ENCODE measurements at regions not wholly inside any gene's neighbourhood (a gene's known extent, or its start where the extent isn't known, plus 50 kb on each side); places are given as distances from the start of the nearest gene placed in this dataset.
"Not testable (repeated sequence)": the region's sequence is repeated elsewhere in the genome, so short reads cannot be mapped to it uniquely, and the experiment has no call there.

DNA sequence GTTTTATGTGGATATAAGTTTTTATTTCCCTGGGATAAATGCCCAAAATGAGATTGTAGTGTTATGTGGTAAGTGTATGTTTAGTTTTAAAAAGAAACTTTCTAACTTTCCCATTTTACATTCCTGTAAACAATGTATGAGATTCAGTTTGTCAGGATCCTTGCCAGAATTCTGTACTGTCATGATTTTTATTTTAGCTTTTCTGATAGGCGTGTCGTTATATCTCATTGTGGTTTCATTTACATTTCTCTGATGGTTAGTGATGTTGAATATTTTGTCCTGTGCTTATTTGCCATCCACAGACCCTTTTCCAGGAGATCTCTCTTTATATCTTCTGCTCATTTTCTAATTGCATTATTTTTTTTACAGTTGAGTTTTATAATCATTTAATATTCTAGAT, 245.6 kb upstream of the CDH2 start:
- H3K4me1 ChIP-seq (ENCODE audit: insufficient read depth, low read length) = no peaks in the 10 kb centered on the region
- H3K23me2 ChIP-seq (ENCODE audit: insufficient read length, low read depth, low read length, poor library complexity, severe bottlenecking) = no peaks in the 10 kb centered on the region
- H3K27ac ChIP-seq (ENCODE audit: insufficient read length, low read depth, low read length) = no peak overlapping the region
- H4K8ac ChIP-seq (replicated peaks; ENCODE audit: insufficient read length, low read depth, low read length) = no peak overlapping the region
- Mint-ChIP-seq H3K36me3 (ENCODE audit: insufficient read depth in 1 of 3, low read depth in 3 of 3) (peaks cover 5 to 43% (median 30%) of the 10 kb centered on the region in 3 experiments), H3K9me3 (peaks cover 25 to 38% of the 10 kb centered on the region in 2 experiments), H3K27me3 (ENCODE audit: low read depth) (no peaks in the 10 kb centered on the region), H3K27ac (peak overlapping the region in 1 of 3 experiments; percentile 81; a peak in 1 of 7 replicates), H3K4me1 (no peaks in the 10 kb centered on the region), H3K4me3 (peak overlapping the region in 1 of 2 experiments; percentile 39; a peak in 2 of 5 replicates)
- H2BK5ac ChIP-seq (ENCODE audit: insufficient read length, low read length) = no peak overlapping the region
- H3K27me3 ChIP-seq (ENCODE audit: insufficient read depth, low read length) = no peaks in the 10 kb centered on the region
- WGBS (ENCODE audit: extremely low coverage, insufficient read length, low lambda C conversion rate) = no CpG with 5 or more reads among the region's 2 CpGs
- H4K91ac ChIP-seq (ENCODE audit: insufficient read length, low read depth, low read length) = no peak overlapping the region
- H4K5ac ChIP-seq (ENCODE audit: insufficient read length, low read depth, low read length) = no peak overlapping the region
- no peak overlapping the region for H2BK12ac ChIP-seq (ENCODE audit: insufficient read length, low read depth, low read length)
- no peaks in the 10 kb centered on the region for H3K79me2 ChIP-seq (ENCODE audit: insufficient read depth, low read length)
- no peak overlapping the region for H3K4me2 ChIP-seq (ENCODE audit: insufficient read depth, insufficient read length, low read length)
- H3K79me1 ChIP-seq (ENCODE audit: insufficient read depth, low read depth, low read length, poor library complexity, severe bottlenecking) = no peaks in the 10 kb centered on the region
- no peak overlapping the region for H3K56ac ChIP-seq (ENCODE audit: insufficient read length, low read depth, low read length)
- no peak for DNase-seq
- H4K20me1 ChIP-seq (ENCODE audit: control insufficient read depth, insufficient read depth, insufficient read length) = no peaks in the 10 kb centered on the region
- H2BK120ac ChIP-seq (ENCODE audit: low read depth, low read length, poor library complexity, severe bottlenecking) = no peak overlapping the region
- H3K14ac ChIP-seq (ENCODE audit: insufficient read depth, low read length) = no peak overlapping the region
- H3K9me3 ChIP-seq (ENCODE audit: control insufficient read depth, low read depth, low read length) = no peaks in the 10 kb centered on the region
- H2BK20ac ChIP-seq (ENCODE audit: low read depth, low read length, poor library complexity, severe bottlenecking) = no peak overlapping the region
- H3K4ac ChIP-seq (ENCODE audit: low read depth, low read length) = no peak overlapping the region
- no peak overlapping the region for H2AK5ac ChIP-seq (ENCODE audit: insufficient read length, low read length)
- no peak overlapping the region for H3K23ac ChIP-seq (ENCODE audit: insufficient read length, low read depth, low read length)
- no peak for TF ChIP-seq CTCF (conservative IDR thresholded peaks at IDR 0.05)
- H3T11ph ChIP-seq (ENCODE audit: low read length) = no peak overlapping the region
- no peak overlapping the region for H2BK15ac ChIP-seq (ENCODE audit: low read depth, low read length)
- no peak overlapping the region for H3K9ac ChIP-seq (ENCODE audit: extremely low read depth, insufficient read length, low read length)
- H3K18ac ChIP-seq (ENCODE audit: insufficient read length, low read depth, low read length) = no peak overlapping the region
- H2AFZ ChIP-seq (ENCODE audit: low read length) = no peak overlapping the region

DNA sequence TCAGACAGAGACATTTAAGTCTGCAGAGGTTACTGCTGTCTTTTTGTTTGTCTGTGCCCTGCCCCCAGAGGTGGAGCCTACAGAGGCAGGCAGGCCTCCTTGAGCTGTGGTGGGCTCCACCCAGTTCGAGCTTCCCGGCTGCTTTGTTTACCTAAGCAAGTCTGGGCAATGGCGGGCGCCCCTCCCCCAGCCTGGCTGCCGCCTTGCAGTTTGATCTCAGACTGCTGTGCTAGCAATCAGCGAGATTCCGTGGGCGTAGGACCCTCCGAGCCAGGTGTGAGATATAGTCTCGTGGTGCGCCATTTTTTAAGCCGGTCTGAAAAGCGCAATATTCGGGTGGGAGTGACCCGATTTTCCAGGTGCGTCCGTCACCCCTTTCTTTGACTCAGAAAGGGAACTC, 245.0 kb upstream of the CDH2 start:
- H3K79me2 ChIP-seq (ENCODE audit: insufficient read depth, low read length); H4K91ac ChIP-seq (ENCODE audit: insufficient read length, low read depth, low read length); H3K9me3 ChIP-seq (ENCODE audit: control insufficient read depth, low read depth, low read length); H2BK15ac ChIP-seq (ENCODE audit: low read depth, low read length); H2BK12ac ChIP-seq (ENCODE audit: insufficient read length, low read depth, low read length); H3K27ac Mint-ChIP-seq; H3K23me2 ChIP-seq (ENCODE audit: insufficient read length, low read depth, low read length, poor library complexity, severe bottlenecking); H2AK5ac ChIP-seq (ENCODE audit: insufficient read length, low read length); H3K9ac ChIP-seq (ENCODE audit: extremely low read depth, insufficient read length, low read length); DNase-seq; H3K4me1 Mint-ChIP-seq; H3K4ac ChIP-seq (ENCODE audit: low read depth, low read length); H3K27ac ChIP-seq (ENCODE audit: insufficient read length, low read depth, low read length); H3K56ac ChIP-seq (ENCODE audit: insufficient read length, low read depth, low read length); H3K4me1 ChIP-seq (ENCODE audit: insufficient read depth, low read length); H3K79me1 ChIP-seq (ENCODE audit: insufficient read depth, low read depth, low read length, poor library complexity, severe bottlenecking); H2BK20ac ChIP-seq (ENCODE audit: low read depth, low read length, poor library complexity, severe bottlenecking); H3K27me3 ChIP-seq (ENCODE audit: insufficient read depth, low read length); H2BK5ac ChIP-seq (ENCODE audit: insufficient read length, low read length); H3K18ac ChIP-seq (ENCODE audit: insufficient read length, low read depth, low read length); H4K5ac ChIP-seq (ENCODE audit: insufficient read length, low read depth, low read length); H3T11ph ChIP-seq (ENCODE audit: low read length); H4K8ac ChIP-seq (replicated peaks; ENCODE audit: insufficient read length, low read depth, low read length); H4K20me1 ChIP-seq (ENCODE audit: control insufficient read depth, insufficient read depth, insufficient read length); H2BK120ac ChIP-seq (ENCODE audit: low read depth, low read length, poor library complexity, severe bottlenecking); H3K27me3 Mint-ChIP-seq (ENCODE audit: low read depth); H3K14ac ChIP-seq (ENCODE audit: insufficient read depth, low read length); H2AFZ ChIP-seq (ENCODE audit: low read length); H3K23ac ChIP-seq (ENCODE audit: insufficient read length, low read depth, low read length); H3K4me2 ChIP-seq (ENCODE audit: insufficient read depth, insufficient read length, low read length): not testable (repeated sequence)
- WGBS (ENCODE audit: extremely low coverage, insufficient read length, low lambda C conversion rate) = no CpG with 5 or more reads among the region's 17 CpGs
- Mint-ChIP-seq H3K36me3 (ENCODE audit: insufficient read depth in 1 of 3, low read depth in 3 of 3) (peaks cover 5 to 41% (median 30%) of the 10 kb centered on the region in 3 experiments), H3K9me3 (peaks cover 25 to 38% of the 10 kb centered on the region in 2 experiments), H3K4me3 (peak overlapping the region in 1 of 2 experiments; percentile 39; a peak in 2 of 5 replicates)
